ENCODE measurements at regions not wholly inside any gene's neighbourhood (a gene's known extent, or its start where the extent isn't known, plus 50 kb on each side); places are given as distances from the start of the nearest gene placed in this dataset.

- Histone ChIP-seq H3K4me1 (ENCODE audit: insufficient read depth, low read length) (no peaks in the 10 kb centered on the region), H3K79me2 (ENCODE audit: insufficient read depth, low read length) (no peaks in the 10 kb centered on the region), H3K27me3 (ENCODE audit: insufficient read depth, low read length, poor library complexity) (peaks cover 3% of the 10 kb centered on the region), H4K20me1 (ENCODE audit: insufficient read depth, low read length) (no peaks in the 10 kb centered on the region), H3K36me3 (ENCODE audit: insufficient read depth, low read length) (no peaks in the 10 kb centered on the region), H3K27ac (ENCODE audit: low read length) (no peak overlapping the region), H2AFZ (ENCODE audit: low read depth, low read length) (no peak overlapping the region), H3K9me3 (ENCODE audit: insufficient read depth, low read length, severe bottlenecking) (no peaks in the 10 kb centered on the region), H3K9ac (ENCODE audit: low read depth, low read length) (no peak overlapping the region), H3K4me3 (ENCODE audit: low read depth in 1 of 2, low read length in 2 of 2) (no peak overlapping the region), H3K4me2 (ENCODE audit: insufficient read depth, low read length) (no peak overlapping the region)
- TF ChIP-seq EZH2 (IDR thresholded peaks at IDR 0.05; ENCODE audit: borderline replicate concordance, low read depth, low read length, severe bottlenecking) (no peak), CTCF (IDR thresholded peaks at IDR 0.05; ENCODE audit: borderline replicate concordance, extremely low read depth, low read length, poor library complexity, severe bottlenecking) (no peak)
- ATAC-seq (ENCODE audit: insufficient read depth, low read depth) = no peak
- no peak for DNase-seq
These were observed 65.9 kb downstream of the POLR2M start for GRCh38 chr15:57772223-57772957.

DNA sequence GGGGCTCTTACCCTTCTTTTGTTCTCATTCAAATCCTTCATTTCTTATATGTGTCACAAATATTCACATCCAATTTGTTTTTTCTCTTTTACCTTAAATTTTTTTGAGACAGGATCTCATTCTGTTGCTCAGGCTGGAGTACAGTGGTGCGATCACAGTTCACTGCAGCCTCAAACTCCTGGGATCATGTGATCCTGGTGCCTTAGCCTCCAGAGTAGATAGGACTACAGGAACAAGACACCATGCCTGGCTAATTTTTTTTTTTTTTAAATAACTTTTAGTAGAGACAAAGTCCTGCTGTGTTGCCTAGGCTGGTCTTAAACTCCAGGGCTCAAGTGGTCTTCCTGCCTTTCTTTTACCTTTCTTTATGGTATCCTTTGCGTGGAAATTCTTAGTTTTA, 66.5 kb downstream of the POLR2M start:
- Histone ChIP-seq H3K36me3 (ENCODE audit: insufficient read depth, low read length) (no peaks in the 10 kb centered on the region), H3K9me3 (ENCODE audit: insufficient read depth, low read length, severe bottlenecking) (no peaks in the 10 kb centered on the region), H3K27me3 (ENCODE audit: insufficient read depth, low read length, poor library complexity) (peaks cover 3% of the 10 kb centered on the region), H4K20me1 (ENCODE audit: insufficient read depth, low read length) (no peaks in the 10 kb centered on the region), H3K27ac (ENCODE audit: low read length) (no peak overlapping the region), H3K9ac (ENCODE audit: low read depth, low read length) (no peak overlapping the region), H3K79me2 (ENCODE audit: insufficient read depth, low read length) (no peaks in the 10 kb centered on the region), H3K4me1 (ENCODE audit: insufficient read depth, low read length) (no peaks in the 10 kb centered on the region), H3K4me3 (ENCODE audit: low read depth in 1 of 2, low read length in 2 of 2) (no peak overlapping the region), H3K4me2 (ENCODE audit: insufficient read depth, low read length) (no peak overlapping the region), H2AFZ (ENCODE audit: low read depth, low read length) (no peak overlapping the region)
- no peak for ATAC-seq (ENCODE audit: insufficient read depth, low read depth)
- DNase-seq = no peak
- TF ChIP-seq EZH2 (IDR thresholded peaks at IDR 0.05; ENCODE audit: borderline replicate concordance, low read depth, low read length, severe bottlenecking) (no peak), CTCF (IDR thresholded peaks at IDR 0.05; ENCODE audit: borderline replicate concordance, extremely low read depth, low read length, poor library complexity, severe bottlenecking) (no peak)

DNA sequence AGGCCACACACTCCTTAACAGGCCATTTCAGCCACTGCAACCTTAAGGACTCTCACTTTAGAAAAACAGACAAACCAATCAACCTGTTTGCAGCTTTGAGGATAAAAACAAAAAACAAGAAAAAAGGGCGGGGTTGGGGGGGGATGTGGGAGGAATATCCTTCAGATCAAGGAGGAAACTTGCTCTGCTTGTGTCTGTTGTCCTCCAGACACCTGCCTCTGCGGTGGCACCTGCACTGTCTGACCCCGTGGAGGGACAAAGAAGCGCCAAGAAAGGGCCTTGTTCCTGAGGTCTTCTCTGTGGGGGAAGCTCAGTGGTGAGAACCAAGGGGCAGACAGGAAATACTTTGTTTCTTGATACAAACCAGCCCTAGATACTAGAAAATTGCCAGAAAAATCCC, 70.5 kb downstream of the POLR2M start:
- Histone ChIP-seq H3K27ac (ENCODE audit: low read length) (no peak overlapping the region), H3K79me2 (ENCODE audit: insufficient read depth, low read length) (no peaks in the 10 kb centered on the region), H3K9ac (ENCODE audit: low read depth, low read length) (no peak overlapping the region), H3K36me3 (ENCODE audit: insufficient read depth, low read length) (no peaks in the 10 kb centered on the region), H3K4me3 (ENCODE audit: low read depth in 1 of 2, low read length in 2 of 2) (no peak overlapping the region), H3K27me3 (ENCODE audit: insufficient read depth, low read length, poor library complexity) (no peaks in the 10 kb centered on the region), H4K20me1 (ENCODE audit: insufficient read depth, low read length) (no peaks in the 10 kb centered on the region), H3K9me3 (ENCODE audit: insufficient read depth, low read length, severe bottlenecking) (no peaks in the 10 kb centered on the region), H3K4me1 (ENCODE audit: insufficient read depth, low read length) (no peaks in the 10 kb centered on the region), H2AFZ (ENCODE audit: low read depth, low read length) (no peak overlapping the region), H3K4me2 (ENCODE audit: insufficient read depth, low read length) (no peak overlapping the region)
- DNase-seq (peak; percentile 85), ATAC-seq (ENCODE audit: insufficient read depth, low read depth) (peak; percentile 86)
- TF ChIP-seq CTCF (IDR thresholded peaks at IDR 0.05; ENCODE audit: borderline replicate concordance, extremely low read depth, low read length, poor library complexity, severe bottlenecking) (no peak), EZH2 (IDR thresholded peaks at IDR 0.05; ENCODE audit: borderline replicate concordance, low read depth, low read length, severe bottlenecking) (no peak)
